Calu3 (cell line): ENCODE measurements at regions not wholly inside any gene's neighbourhood (a gene's known extent, or its start where the extent isn't known, plus 50 kb on each side); places are given as distances from the start of the nearest gene placed in this dataset.

Experiments used
- BruUV-seq: library from RNA; stranded (reverse); fragments of 400-500 nt; replicated peaks from 2 replicates; lab custom pipeline; 2021; lab: Mats Ljungman, UMichigan
- CTCF ChIA-PET: fragments of 300-600 bp; sonication (Branson Sonifier 250); formaldehyde crosslinking; loops from one replicate; lab custom pipeline; 2022; ENCODE audit warnings: antibody characterized with exemption; lab: Charles Lee
- DNase-seq: peaks from one replicate; pipeline ENCODE4 v3.0.0; 2022
- H3K27ac Mint-ChIP-seq: one replicate; pipeline ENCODE4 v1.8.0; 2022; ENCODE audit warnings: mixed read lengths; ENCODE audit not compliant: unreplicated experiment
- H3K27me3 Mint-ChIP-seq: one replicate; pipeline ENCODE4 v1.8.0; 2022; ENCODE audit warnings: mixed read lengths; ENCODE audit not compliant: unreplicated experiment
- H3K36me3 Mint-ChIP-seq: one replicate; pipeline ENCODE4 v1.8.0; 2022; ENCODE audit warnings: mild to moderate bottlenecking, moderate library complexity, mixed read lengths; ENCODE audit not compliant: insufficient read depth, unreplicated experiment
- H3K4me1 Mint-ChIP-seq: one replicate; pipeline ENCODE4 v1.8.0; 2022; ENCODE audit warnings: mild to moderate bottlenecking, low read depth, mixed read lengths; ENCODE audit not compliant: unreplicated experiment
- H3K4me3 Mint-ChIP-seq: one replicate; pipeline ENCODE4 v1.8.0; 2022; ENCODE audit warnings: mild to moderate bottlenecking, low read depth, moderate library complexity, mixed read lengths; ENCODE audit not compliant: unreplicated experiment
- H3K9me3 Mint-ChIP-seq: one replicate; pipeline ENCODE4 v1.8.0; 2022; ENCODE audit warnings: low read depth, mixed read lengths; ENCODE audit not compliant: unreplicated experiment
- CTCF ChIP-seq: fragments of 200-600 bp; IDR thresholded peaks from one replicate; pipeline ENCODE4 v1.8.0; 2022; ENCODE audit warnings: antibody characterized with exemption; ENCODE audit not compliant: unreplicated experiment
- intact Hi-C: fragments of 100-400 bp; cut with micrococcal nuclease; formaldehyde crosslinking; loops from one replicate; pipeline ENCODE4 v1.10.0; 2022; ENCODE audit not compliant: unreplicated experiment

GRCh38 chr9:90309809-90310520 is 332.7 kb downstream of the DIRAS2 start:
- intact Hi-C loops = loop anchor here (10.0 kb wide), 1 partner anchor 445 kb away; no protein-coding TSS in a partner anchor
- no peaks in the 10 kb centered on the region for H3K27me3 Mint-ChIP-seq
- H3K9me3 Mint-ChIP-seq = no peaks in the 10 kb centered on the region
- H3K4me3 Mint-ChIP-seq = no peak overlapping the region
- no peak overlapping the region for H3K27ac Mint-ChIP-seq
- CTCF ChIA-PET = interaction anchor here (0.8 to 1.0 kb wide), 2 partner anchors 9 to 259 kb away, joined by 4 read pairs; no protein-coding TSS in a partner anchor
- no peaks in the 10 kb centered on the region for H3K36me3 Mint-ChIP-seq
- no peak for TF ChIP-seq CTCF
- DNase-seq = no peak
- no peaks in the 10 kb centered on the region for H3K4me1 Mint-ChIP-seq
- no TSS peak for BruUV-seq

DNA sequence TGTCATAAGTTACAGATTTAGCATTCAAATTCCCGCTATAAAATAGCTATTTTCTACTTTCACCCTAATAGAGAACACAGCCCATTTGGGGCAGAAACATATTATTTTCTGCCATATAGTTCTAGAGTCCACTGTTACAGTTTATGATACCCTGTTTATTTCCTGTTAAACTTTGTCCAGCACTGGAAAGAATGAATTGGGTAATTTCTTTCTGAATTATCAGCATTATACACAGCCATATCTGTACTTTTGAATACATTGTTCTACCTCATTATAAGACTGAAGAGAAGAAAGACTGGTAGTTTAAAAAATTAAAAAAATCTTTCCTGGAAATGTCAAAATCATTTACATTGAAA is 332.1 kb downstream of the DIRAS2 start:
- no peak overlapping the region for H3K4me3 Mint-ChIP-seq
- CTCF ChIA-PET = no interaction called here
- H3K27me3 Mint-ChIP-seq = no peaks in the 10 kb centered on the region
- intact Hi-C loops = loop anchor here (10.0 kb wide), 1 partner anchor 444 kb away; no protein-coding TSS in a partner anchor
- H3K9me3 Mint-ChIP-seq = no peaks in the 10 kb centered on the region
- no peak overlapping the region for H3K27ac Mint-ChIP-seq
- no peaks in the 10 kb centered on the region for H3K4me1 Mint-ChIP-seq
- H3K36me3 Mint-ChIP-seq = no peaks in the 10 kb centered on the region
- no peak for TF ChIP-seq CTCF
- BruUV-seq = no TSS peak
- DNase-seq = no peak

GRCh38 chr9:90311811-90312210 is 330.8 kb downstream of the DIRAS2 start:
- no peaks in the 10 kb centered on the region for H3K4me1 Mint-ChIP-seq
- CTCF ChIA-PET = no interaction called here
- H3K27me3 Mint-ChIP-seq = no peaks in the 10 kb centered on the region
- no TSS peak for BruUV-seq
- H3K36me3 Mint-ChIP-seq = no peaks in the 10 kb centered on the region
- no peak overlapping the region for H3K4me3 Mint-ChIP-seq
- H3K27ac Mint-ChIP-seq = no peak overlapping the region
- no peaks in the 10 kb centered on the region for H3K9me3 Mint-ChIP-seq
- intact Hi-C loops = loop anchor here (10.0 kb wide), 1 partner anchor 443 kb away; no protein-coding TSS in a partner anchor
- DNase-seq = no peak
- TF ChIP-seq CTCF = no peak

- H3K36me3 Mint-ChIP-seq = no peaks in the 10 kb centered on the region
- BruUV-seq = no TSS peak
- H3K27ac Mint-ChIP-seq = no peak overlapping the region
- H3K4me3 Mint-ChIP-seq = no peak overlapping the region
- no peak for TF ChIP-seq CTCF
- CTCF ChIA-PET = no interaction called here
- no peak for DNase-seq
- H3K27me3 Mint-ChIP-seq = no peaks in the 10 kb centered on the region
- H3K4me1 Mint-ChIP-seq = no peaks in the 10 kb centered on the region
- H3K9me3 Mint-ChIP-seq = no peaks in the 10 kb centered on the region
- intact Hi-C loops = no loop called here
Observed at GRCh38 chr9:90322296-90322695, 320.3 kb downstream of the DIRAS2 start.
